Glomerular visceral epithelial cell (primary cell): ENCODE measurements at regions not wholly inside any gene's neighbourhood (a gene's known extent, or its start where the extent isn't known, plus 50 kb on each side); places are given as distances from the start of the nearest gene placed in this dataset.
"Not testable (repeated sequence)": the region's sequence is repeated elsewhere in the genome, so short reads cannot be mapped to it uniquely, and the experiment has no call there.

Experiments used
- DNase-seq: peaks from one replicate; pipeline ENCODE4 v3.0.0-alpha.2; 2016; ENCODE audit errors: extremely low spot score

- no peak for DNase-seq
Observed at GRCh38 chr12:126431767-126432166, 1366.5 kb downstream of the AACS start.

- no peak for DNase-seq
Observed at GRCh38 chr12:126432780-126433179, 1367.5 kb downstream of the AACS start.

GRCh38 chr12:126434412-126434985 is 1369.3 kb downstream of the AACS start:
- DNase-seq = no peak

GRCh38 chr12:126436041-126436440 is 1370.8 kb downstream of the AACS start:
- DNase-seq = no peak

- no peak for DNase-seq
Observed at GRCh38 chr12:126437934-126438333, 1372.7 kb downstream of the AACS start.

GRCh38 chr12:126443977-126444376 is 1378.7 kb downstream of the AACS start:
- no peak for DNase-seq

GRCh38 chr12:126447346-126447745 is 1382.1 kb downstream of the AACS start:
- DNase-seq = no peak

GRCh38 chr12:126451809-126452208 is 1386.6 kb downstream of the AACS start:
- no peak for DNase-seq

GRCh38 chr12:126452686-126453085 is 1387.5 kb downstream of the AACS start:
- DNase-seq = not testable (repeated sequence)

- no peak for DNase-seq
Observed at GRCh38 chr12:126454581-126454980, 1389.3 kb downstream of the AACS start.

- no peak for DNase-seq
Observed at GRCh38 chr12:126457776-126458175, 1392.5 kb downstream of the AACS start.

- DNase-seq = no peak
Observed at GRCh38 chr12:126464153-126464552, 1398.9 kb downstream of the AACS start.

- DNase-seq = no peak
Observed at GRCh38 chr12:126469211-126469610, 1404.0 kb downstream of the AACS start.

- DNase-seq = no peak
Observed at GRCh38 chr12:126474703-126475102, 1409.5 kb downstream of the AACS start.

- DNase-seq = no peak
Observed at GRCh38 chr12:126480451-126480850, 1415.2 kb downstream of the AACS start.

- no peak for DNase-seq
Observed at GRCh38 chr12:126481688-126482087, 1416.5 kb downstream of the AACS start.

- DNase-seq = no peak
Observed at GRCh38 chr12:126482238-126482889, 1417.1 kb downstream of the AACS start.

- DNase-seq = peak; percentile 9
Observed at GRCh38 chr12:126483145-126484068, 1418.2 kb downstream of the AACS start.

- no peak for DNase-seq
Observed at GRCh38 chr12:126487431-126487980, 1422.3 kb downstream of the AACS start.

- no peak for DNase-seq
Observed at GRCh38 chr12:126488806-126489205, 1423.6 kb downstream of the AACS start.

- DNase-seq = no peak
Observed at GRCh38 chr12:126492181-126492580, 1426.9 kb downstream of the AACS start.

GRCh38 chr12:126493366-126494108 is 1428.3 kb downstream of the AACS start:
- no peak for DNase-seq
